Parathyroid adenoma (tissue), 2 donors: ENCODE measurements at regions not wholly inside any gene's neighbourhood (a gene's known extent, or its start where the extent isn't known, plus 50 kb on each side); places are given as distances from the start of the nearest gene placed in this dataset.

Source experiments
- H2AFZ ChIP-seq: fragments of 300-600 bp; sonication (generic); one replicate; pipeline ENCODE4 v1.7.0; 2017; ENCODE audit warnings: antibody characterized with exemption, mild to moderate bottlenecking
- H3K27ac ChIP-seq: fragments of 300-600 bp; sonication (generic); one replicate; pipeline ENCODE4 v1.7.0; 2017
- H3K27me3 ChIP-seq: fragments of 300-600 bp; sonication (generic); one replicate; pipeline ENCODE4 v1.7.0; 2017; ENCODE audit warnings: low read length; ENCODE audit not compliant: control insufficient read depth, insufficient read depth
- H3K36me3 ChIP-seq: fragments of 300-600 bp; sonication (generic); one replicate; pipeline ENCODE4 v1.7.0; 2017; ENCODE audit warnings: low read length; ENCODE audit not compliant: control insufficient read depth, insufficient read depth
- H3K4me1 ChIP-seq: fragments of 300-600 bp; sonication (generic); one replicate; pipeline ENCODE4 v1.7.0; 2017; ENCODE audit warnings: control low read depth
- H3K4me2 ChIP-seq: fragments of 300-600 bp; sonication (generic); one replicate; pipeline ENCODE4 v1.7.0; 2017; ENCODE audit warnings: low read length
- H3K4me3 ChIP-seq: fragments of 300-600 bp; sonication (generic); one replicate; pipeline ENCODE4 v1.7.0; 2017; ENCODE audit warnings: low read depth, low read length
- H3K79me2 ChIP-seq: fragments of 300-600 bp; sonication (generic); one replicate; pipeline ENCODE4 v1.7.0; 2017; ENCODE audit warnings: control low read depth
- H3K9ac ChIP-seq: fragments of 300-600 bp; sonication (generic); one replicate; pipeline ENCODE4 v1.7.0; 2017; ENCODE audit warnings: mild to moderate bottlenecking
- H3K9me3 ChIP-seq: fragments of 300-600 bp; sonication (generic); one replicate; pipeline ENCODE4 v1.7.0; 2017; ENCODE audit warnings: low read length; ENCODE audit not compliant: control insufficient read depth
- TF ChIP-seq, protein P1 (sequence below): fragments of 300-600 bp; sonication (generic); IDR thresholded peaks from one replicate; pipeline ENCODE4 v1.7.0; 2017; ENCODE audit warnings: antibody characterized with exemption, mild to moderate bottlenecking
- donor health status: primary hyperparathyroidism.

DNA sequence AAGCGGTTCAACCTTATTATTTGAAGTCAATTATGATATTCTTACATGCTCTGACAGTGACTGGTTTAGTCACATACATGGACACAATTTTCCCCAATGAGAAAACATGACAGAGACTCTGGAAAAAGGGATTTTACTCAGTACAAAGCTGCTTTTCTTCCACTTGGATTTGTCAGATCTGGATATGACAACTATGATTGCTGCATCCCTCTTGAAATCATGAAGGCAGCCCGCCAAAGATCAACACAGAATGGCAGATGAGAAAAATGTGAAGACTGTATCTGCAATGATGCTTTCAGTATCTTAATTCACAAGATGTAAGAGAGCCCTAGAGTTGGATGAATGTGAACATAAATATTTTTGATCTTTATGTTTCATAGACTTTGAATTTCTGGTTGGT is 439.6 kb downstream of the CDH8 start:
- Histone ChIP-seq H3K4me3 (no peak overlapping the region), H3K27me3 (no peaks in the 10 kb centered on the region), H3K36me3 (no peaks in the 10 kb centered on the region), H3K9me3 (peaks cover 2% of the 10 kb centered on the region), H3K4me2 (no peak overlapping the region), H3K4me1 (no peaks in the 10 kb centered on the region), H3K9ac (no peak overlapping the region), H3K27ac (no peak overlapping the region), H2AFZ (no peak overlapping the region), H3K79me2 (no peaks in the 10 kb centered on the region)
- TF ChIP-seq, protein P1, sequence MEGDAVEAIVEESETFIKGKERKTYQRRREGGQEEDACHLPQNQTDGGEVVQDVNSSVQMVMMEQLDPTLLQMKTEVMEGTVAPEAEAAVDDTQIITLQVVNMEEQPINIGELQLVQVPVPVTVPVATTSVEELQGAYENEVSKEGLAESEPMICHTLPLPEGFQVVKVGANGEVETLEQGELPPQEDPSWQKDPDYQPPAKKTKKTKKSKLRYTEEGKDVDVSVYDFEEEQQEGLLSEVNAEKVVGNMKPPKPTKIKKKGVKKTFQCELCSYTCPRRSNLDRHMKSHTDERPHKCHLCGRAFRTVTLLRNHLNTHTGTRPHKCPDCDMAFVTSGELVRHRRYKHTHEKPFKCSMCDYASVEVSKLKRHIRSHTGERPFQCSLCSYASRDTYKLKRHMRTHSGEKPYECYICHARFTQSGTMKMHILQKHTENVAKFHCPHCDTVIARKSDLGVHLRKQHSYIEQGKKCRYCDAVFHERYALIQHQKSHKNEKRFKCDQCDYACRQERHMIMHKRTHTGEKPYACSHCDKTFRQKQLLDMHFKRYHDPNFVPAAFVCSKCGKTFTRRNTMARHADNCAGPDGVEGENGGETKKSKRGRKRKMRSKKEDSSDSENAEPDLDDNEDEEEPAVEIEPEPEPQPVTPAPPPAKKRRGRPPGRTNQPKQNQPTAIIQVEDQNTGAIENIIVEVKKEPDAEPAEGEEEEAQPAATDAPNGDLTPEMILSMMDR, result no peak

DNA sequence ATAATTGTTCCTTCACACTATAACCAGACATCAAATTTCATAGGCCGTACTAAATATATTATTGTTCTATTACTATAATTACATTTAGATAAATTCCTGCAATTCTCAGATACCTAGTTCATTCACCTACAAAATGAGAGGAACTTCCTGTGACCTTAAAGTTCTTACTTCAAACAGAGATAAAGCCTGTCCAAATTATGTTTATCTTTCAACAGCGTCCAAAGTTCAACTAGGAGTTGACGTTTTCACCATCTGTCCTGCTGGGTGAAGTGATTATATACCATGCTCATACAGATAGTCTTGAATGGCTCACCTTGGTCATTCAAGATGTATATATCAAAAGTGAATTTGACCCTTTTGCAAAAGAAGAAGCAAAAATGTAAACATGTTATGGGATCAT is 440.6 kb downstream of the CDH8 start:
- Histone ChIP-seq H3K9me3 (peaks cover 2% of the 10 kb centered on the region), H2AFZ (no peak overlapping the region), H3K4me2 (no peak overlapping the region), H3K27ac (no peak overlapping the region), H3K9ac (no peak overlapping the region), H3K79me2 (no peaks in the 10 kb centered on the region), H3K27me3 (no peaks in the 10 kb centered on the region), H3K4me3 (no peak overlapping the region), H3K36me3 (no peaks in the 10 kb centered on the region), H3K4me1 (no peaks in the 10 kb centered on the region)
- TF ChIP-seq, protein P1, result no peak

DNA sequence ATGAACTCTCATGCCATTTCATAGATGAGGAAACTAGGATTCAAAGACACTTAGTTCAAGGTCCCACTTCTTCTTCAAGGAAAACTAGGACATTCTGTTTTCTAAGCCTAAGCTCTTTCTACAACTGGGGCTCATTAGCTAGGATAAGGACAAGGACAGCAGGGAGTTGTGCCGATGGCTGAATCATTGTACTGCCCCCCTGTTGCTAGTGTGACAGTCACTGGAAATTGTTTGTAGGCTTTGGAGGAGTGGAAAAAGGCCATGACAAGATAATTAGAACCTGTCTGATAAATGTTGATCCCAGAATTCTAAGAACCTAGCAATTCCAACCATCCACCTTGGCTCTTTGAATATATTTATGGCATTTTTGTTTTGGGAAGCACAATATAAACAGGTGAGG is 445.7 kb downstream of the CDH8 start:
- H3K9ac ChIP-seq, result no peak overlapping the region
- no peaks in the 10 kb centered on the region for H3K27me3 ChIP-seq

DNA sequence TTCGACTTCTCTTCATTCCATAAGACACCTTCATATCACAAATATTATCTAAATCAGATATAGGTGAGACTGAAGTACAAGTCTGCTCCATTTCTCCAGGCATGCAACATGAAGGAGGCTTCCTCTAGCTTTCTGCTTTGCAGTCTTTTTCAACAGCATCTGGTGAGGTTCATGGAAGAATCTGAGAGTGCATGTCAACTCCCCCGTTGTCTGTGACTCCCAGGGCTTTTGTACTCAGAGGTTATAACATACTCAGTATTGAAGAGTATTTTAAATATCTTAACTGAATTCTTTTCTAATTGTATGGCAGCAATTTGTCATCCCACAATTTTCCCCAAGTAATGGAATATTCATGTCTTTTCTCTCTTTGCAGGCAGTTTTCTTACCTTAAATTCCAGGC is 448.7 kb downstream of the CDH8 start:
- Histone ChIP-seq H3K36me3 (no peaks in the 10 kb centered on the region), H3K27me3 (no peaks in the 10 kb centered on the region), H2AFZ (no peak overlapping the region), H3K4me2 (no peak overlapping the region), H3K79me2 (no peaks in the 10 kb centered on the region), H3K4me1 (no peaks in the 10 kb centered on the region), H3K9ac (no peak overlapping the region), H3K9me3 (no peaks in the 10 kb centered on the region), H3K4me3 (no peak overlapping the region), H3K27ac (no peak overlapping the region)
- TF ChIP-seq, protein P1, result no peak

More for the DNA sequence above, 445.7 kb downstream of the CDH8 start:
- Histone ChIP-seq H3K4me2 (no peak overlapping the region), H3K27ac (no peak overlapping the region), H2AFZ (no peak overlapping the region), H3K79me2 (no peaks in the 10 kb centered on the region), H3K4me3 (no peak overlapping the region), H3K36me3 (no peaks in the 10 kb centered on the region), H3K4me1 (no peaks in the 10 kb centered on the region), H3K9me3 (peaks cover 2% of the 10 kb centered on the region)
- TF ChIP-seq, protein P1, result no peak

DNA sequence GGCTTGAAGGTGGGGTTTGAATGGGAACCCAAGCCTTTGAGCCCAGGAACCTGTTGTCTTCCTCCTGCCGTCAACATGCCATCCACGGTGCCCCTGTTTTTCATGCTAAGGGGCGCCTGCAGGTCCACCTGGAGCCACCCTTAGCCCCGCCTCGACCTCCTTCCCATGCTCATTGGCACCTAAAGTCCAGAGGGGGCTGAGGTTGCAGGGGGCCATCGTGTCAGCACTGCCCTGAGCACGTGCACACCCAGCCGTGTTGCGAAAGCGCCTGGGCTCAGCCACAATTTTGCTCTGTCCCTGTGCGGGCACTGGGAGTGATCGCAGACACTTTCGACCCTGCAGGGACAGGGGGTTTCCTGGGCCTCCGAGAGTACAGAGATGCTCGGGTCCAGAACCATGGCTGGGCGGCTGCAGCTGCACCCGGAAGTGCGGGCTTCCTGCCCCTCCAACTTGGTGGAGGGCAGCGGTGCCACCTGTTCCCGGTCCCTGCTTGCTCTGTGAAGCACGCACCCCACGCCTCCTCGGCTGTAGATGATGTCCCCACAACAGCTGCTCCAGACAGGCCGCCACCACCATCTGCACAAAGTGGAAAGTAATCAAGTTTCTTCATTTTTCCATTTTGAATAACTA is 454.7 kb downstream of the CDH8 start:
- no peak overlapping the region for H3K4me2 ChIP-seq
- no peak overlapping the region for H3K4me3 ChIP-seq
- H3K9me3 ChIP-seq, result no peaks in the 10 kb centered on the region
- no peaks in the 10 kb centered on the region for H3K4me1 ChIP-seq
- H3K79me2 ChIP-seq, result no peaks in the 10 kb centered on the region
- H3K27me3 ChIP-seq, result no peaks in the 10 kb centered on the region
- no peaks in the 10 kb centered on the region for H3K36me3 ChIP-seq
- H3K9ac ChIP-seq, result no peak overlapping the region
- H3K27ac ChIP-seq, result no peak overlapping the region
- TF ChIP-seq, protein P1, result no peak
- no peak overlapping the region for H2AFZ ChIP-seq
